LNCaP clone FGC (cell line): ENCODE measurements at regions not wholly inside any gene's neighbourhood (a gene's known extent, or its start where the extent isn't known, plus 50 kb on each side); places are given as distances from the start of the nearest gene placed in this dataset.

Experiments used
- DNase-seq: peaks from one replicate; pipeline ENCODE4 v3.0.0-alpha.2; 2011; ENCODE audit warnings: low read depth
- H3K4me3 ChIP-seq: 2 replicates; pipeline ENCODE4 v1.5.1; 2011; ENCODE audit warnings: mild to moderate bottlenecking, low read depth, low read length, control low read depth
- CTCF ChIP-seq: IDR thresholded peaks from 2 replicates; pipeline ENCODE4 v1.5.1; 2012; ENCODE audit warnings: mild to moderate bottlenecking; ENCODE audit not compliant: control insufficient read depth, insufficient read depth; ENCODE audit errors: extremely low read depth

GRCh38 chr17:77666462-77666861 lies 292.0 kb upstream of the TNRC6C start:
- no peak for TF ChIP-seq CTCF
- no peak overlapping the region for H3K4me3 ChIP-seq
- no peak for DNase-seq

- no peak for DNase-seq
- TF ChIP-seq CTCF, result no peak
- no peak overlapping the region for H3K4me3 ChIP-seq
These were observed 291.6 kb upstream of the TNRC6C start for GRCh38 chr17:77666881-77667395.

DNA sequence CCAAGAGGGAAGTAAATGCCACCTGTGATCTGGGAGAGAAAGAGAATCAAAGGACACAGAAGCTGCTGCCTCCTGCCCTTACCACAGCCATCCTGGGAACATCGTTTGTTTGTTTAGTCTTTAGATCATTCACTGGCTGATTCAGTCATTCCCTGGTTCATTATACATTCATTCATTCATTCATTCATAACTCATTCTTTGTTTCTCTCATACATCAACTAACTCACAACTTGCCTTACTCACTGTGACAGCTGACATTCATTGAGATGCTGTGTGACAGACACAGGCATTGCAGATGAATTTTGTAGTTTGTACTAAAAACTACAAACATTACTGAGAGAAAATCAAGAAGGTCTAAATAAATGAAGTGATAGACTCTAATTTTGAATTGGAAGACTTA lies 291.0 kb upstream of the TNRC6C start:
- H3K4me3 ChIP-seq, result no peak overlapping the region
- TF ChIP-seq CTCF, result no peak
- DNase-seq, result no peak

DNA sequence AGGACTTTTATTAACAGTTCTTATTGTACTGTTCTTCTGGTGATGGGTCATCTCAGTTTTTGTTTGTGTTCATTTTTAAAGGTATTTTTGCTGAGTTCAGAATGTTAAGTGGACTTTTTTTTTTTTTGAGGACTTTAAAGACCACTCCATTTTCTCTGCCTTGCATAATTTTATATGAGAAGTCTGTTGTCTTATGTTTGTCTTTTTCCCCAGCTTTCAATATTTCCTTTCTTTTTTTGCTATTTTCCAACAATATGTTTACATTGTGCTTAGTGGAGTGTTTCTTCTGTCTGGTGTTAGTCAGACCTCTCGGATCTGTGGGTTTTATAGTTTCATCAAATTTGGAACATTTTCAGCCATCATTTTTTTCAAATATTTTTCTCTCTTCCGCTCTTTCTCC lies 290.0 kb upstream of the TNRC6C start:
- H3K4me3 ChIP-seq, result no peak overlapping the region
- TF ChIP-seq CTCF, result no peak
- no peak for DNase-seq

GRCh38 chr17:77670173-77670572 lies 288.3 kb upstream of the TNRC6C start:
- TF ChIP-seq CTCF, result no peak
- no peak for DNase-seq
- H3K4me3 ChIP-seq, result no peak overlapping the region

GRCh38 chr17:77674358-77674757 lies 284.1 kb upstream of the TNRC6C start:
- no peak overlapping the region for H3K4me3 ChIP-seq
- TF ChIP-seq CTCF, result no peak
- DNase-seq, result no peak

GRCh38 chr17:77675411-77675810 lies 283.1 kb upstream of the TNRC6C start:
- no peak for TF ChIP-seq CTCF
- no peak overlapping the region for H3K4me3 ChIP-seq
- no peak for DNase-seq
